ENCODE measurements at regions not wholly inside any gene's neighbourhood (a gene's known extent, or its start where the extent isn't known, plus 50 kb on each side); places are given as distances from the start of the nearest gene placed in this dataset.

DNA sequence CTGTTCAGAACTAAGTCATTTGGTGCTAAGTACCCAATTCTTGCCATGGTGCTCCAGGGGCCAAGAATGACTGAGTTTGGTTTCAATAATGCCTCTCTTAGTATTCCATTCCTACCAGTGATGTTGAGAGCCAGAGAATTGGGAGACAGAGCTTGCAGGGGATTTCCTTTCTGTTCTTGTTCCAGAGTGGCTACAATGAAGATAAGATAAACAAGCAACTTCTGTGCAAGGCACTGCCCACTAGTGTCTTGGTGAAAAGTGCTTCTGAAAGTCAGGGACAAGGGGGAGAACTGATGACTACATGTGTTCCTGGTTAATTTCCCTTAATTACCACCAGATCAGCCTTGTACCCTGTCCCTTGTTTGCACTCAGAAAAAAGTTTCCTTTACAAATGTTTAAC, 421.6 kb downstream of the BCKDHB start:
- no peak for TF ChIP-seq CTCF (conservative IDR thresholded peaks at IDR 0.05 in 1 of 2, IDR thresholded peaks at IDR 0.05 in 1 of 2; ENCODE audit: extremely low read depth in 1 of 2, insufficient read depth in 1 of 2, low read depth in 1 of 2, low read length in 2 of 2)
- TF ChIP-seq EZH2 (IDR thresholded peaks at IDR 0.05; ENCODE audit: borderline replicate concordance, low read length): no peak
